ENCODE measurements at regions not wholly inside any gene's neighbourhood (a gene's known extent, or its start where the extent isn't known, plus 50 kb on each side); places are given as distances from the start of the nearest gene placed in this dataset.

DNA sequence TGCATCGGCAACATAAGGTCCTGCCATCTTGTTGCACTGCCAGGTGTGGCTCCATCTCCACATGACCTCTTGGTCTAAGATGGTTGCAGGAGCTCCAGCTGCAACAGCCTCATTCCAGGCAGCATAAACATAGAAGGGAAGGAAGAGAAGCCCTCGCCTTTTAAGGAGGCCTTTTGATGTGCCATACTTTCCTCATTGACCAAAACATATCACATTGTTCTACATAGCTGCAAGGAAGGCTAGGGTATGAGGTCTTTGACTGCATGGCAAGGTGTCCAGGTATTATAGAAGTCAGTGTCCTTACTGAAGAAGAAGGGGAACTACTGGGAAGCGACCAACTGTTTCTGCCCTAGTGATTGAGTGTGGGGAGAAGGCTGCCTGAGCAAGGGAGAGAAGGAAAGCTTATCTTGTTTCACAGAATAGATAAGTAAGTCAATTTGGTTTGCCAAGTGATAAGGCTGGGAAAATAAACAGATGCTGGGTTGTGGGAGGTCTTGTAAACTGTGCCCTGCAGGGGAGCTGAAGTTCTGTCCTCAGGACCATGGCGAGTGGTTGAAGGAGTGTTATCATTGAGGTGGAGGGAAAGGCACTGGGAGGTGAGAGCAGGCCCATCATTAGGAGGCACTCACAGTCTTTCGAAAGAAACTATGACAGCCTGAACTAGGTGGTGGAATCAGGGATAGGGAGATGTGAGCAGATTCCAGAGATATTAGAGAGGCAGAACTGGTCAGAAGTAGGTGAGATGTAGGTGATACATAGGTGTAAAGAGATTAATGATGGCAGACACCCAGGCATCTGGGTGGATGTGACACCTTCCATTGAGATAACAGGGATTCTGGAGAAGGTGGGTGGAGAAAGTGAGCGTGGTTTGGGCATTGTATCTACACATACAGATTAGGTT is 93.8 kb upstream of the IGF1R start:
- Histone ChIP-seq H3K36me3 (ENCODE audit: control insufficient read depth, insufficient read depth, low read length) (no peaks in the 10 kb centered on the region), H4K20me1 (ENCODE audit: control insufficient read depth, extremely low read depth, insufficient read depth, low read length) (no peaks in the 10 kb centered on the region), H3K4me3 (replicated peaks in 1 of 4; ENCODE audit: control extremely low read depth in 1 of 4, insufficient read depth in 1 of 4, low read depth in 3 of 4, low read length in 4 of 4) (no peak overlapping the region), H3K9me3 (ENCODE audit: control insufficient read depth, insufficient read depth, low read depth, low read length) (no peaks in the 10 kb centered on the region), H3K4me2 (ENCODE audit: extremely low read depth, insufficient read depth, low read length) (no peak overlapping the region), H3K27ac (ENCODE audit: insufficient read depth, low read length) (no peak overlapping the region), H2AFZ (ENCODE audit: low read length) (no peak overlapping the region), H3K27me3 (ENCODE audit: control insufficient read depth, insufficient read depth, low read length) (peaks cover 4% of the 10 kb centered on the region), H3K9ac (ENCODE audit: insufficient read depth, low read length) (no peak overlapping the region), H3K4me1 (ENCODE audit: control insufficient read depth, extremely low read depth, insufficient read depth, low read length) (no peaks in the 10 kb centered on the region), H3K79me2 (ENCODE audit: control insufficient read depth, insufficient read depth, low read length) (no peaks in the 10 kb centered on the region)
- TF ChIP-seq, protein P1, sequence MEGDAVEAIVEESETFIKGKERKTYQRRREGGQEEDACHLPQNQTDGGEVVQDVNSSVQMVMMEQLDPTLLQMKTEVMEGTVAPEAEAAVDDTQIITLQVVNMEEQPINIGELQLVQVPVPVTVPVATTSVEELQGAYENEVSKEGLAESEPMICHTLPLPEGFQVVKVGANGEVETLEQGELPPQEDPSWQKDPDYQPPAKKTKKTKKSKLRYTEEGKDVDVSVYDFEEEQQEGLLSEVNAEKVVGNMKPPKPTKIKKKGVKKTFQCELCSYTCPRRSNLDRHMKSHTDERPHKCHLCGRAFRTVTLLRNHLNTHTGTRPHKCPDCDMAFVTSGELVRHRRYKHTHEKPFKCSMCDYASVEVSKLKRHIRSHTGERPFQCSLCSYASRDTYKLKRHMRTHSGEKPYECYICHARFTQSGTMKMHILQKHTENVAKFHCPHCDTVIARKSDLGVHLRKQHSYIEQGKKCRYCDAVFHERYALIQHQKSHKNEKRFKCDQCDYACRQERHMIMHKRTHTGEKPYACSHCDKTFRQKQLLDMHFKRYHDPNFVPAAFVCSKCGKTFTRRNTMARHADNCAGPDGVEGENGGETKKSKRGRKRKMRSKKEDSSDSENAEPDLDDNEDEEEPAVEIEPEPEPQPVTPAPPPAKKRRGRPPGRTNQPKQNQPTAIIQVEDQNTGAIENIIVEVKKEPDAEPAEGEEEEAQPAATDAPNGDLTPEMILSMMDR (conservative IDR thresholded peaks at IDR 0.05 in 1 of 2, IDR thresholded peaks at IDR 0.05 in 1 of 2; ENCODE audit: low read depth in 1 of 2, low read length in 2 of 2) = no peak
- no peak for TF ChIP-seq EZH2 (IDR thresholded peaks at IDR 0.05; ENCODE audit: low read length, missing control alignments)
- DNase-seq (ENCODE audit: low read depth in 2 of 2) = no peak

DNA sequence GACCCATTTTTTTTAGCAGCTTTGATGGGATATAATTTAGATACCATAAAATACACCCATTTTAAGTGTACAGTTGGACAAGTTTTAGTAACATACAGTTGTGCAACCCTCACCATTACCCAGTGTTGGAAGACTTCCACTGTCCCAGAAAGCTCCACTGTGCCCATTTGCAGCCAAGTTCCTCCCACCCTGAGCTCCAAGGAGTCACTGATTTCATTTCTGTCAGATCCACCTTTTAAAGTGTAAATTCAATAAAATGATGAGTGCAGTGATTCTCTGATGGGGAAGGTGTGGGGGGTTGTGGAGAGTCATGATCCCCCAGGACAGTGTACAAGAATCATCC is 93.2 kb upstream of the IGF1R start:
- TF ChIP-seq EZH2 (IDR thresholded peaks at IDR 0.05; ENCODE audit: low read length, missing control alignments) = no peak
- TF ChIP-seq, protein P1 (conservative IDR thresholded peaks at IDR 0.05 in 1 of 2, IDR thresholded peaks at IDR 0.05 in 1 of 2; ENCODE audit: low read depth in 1 of 2, low read length in 2 of 2) = no peak
- Histone ChIP-seq H3K4me2 (ENCODE audit: extremely low read depth, insufficient read depth, low read length) (no peak overlapping the region), H3K36me3 (ENCODE audit: control insufficient read depth, insufficient read depth, low read length) (no peaks in the 10 kb centered on the region), H3K9ac (ENCODE audit: insufficient read depth, low read length) (no peak overlapping the region), H3K27ac (ENCODE audit: insufficient read depth, low read length) (no peak overlapping the region), H3K27me3 (ENCODE audit: control insufficient read depth, insufficient read depth, low read length) (peaks cover 4% of the 10 kb centered on the region), H3K79me2 (ENCODE audit: control insufficient read depth, insufficient read depth, low read length) (no peaks in the 10 kb centered on the region), H4K20me1 (ENCODE audit: control insufficient read depth, extremely low read depth, insufficient read depth, low read length) (no peaks in the 10 kb centered on the region), H3K9me3 (ENCODE audit: control insufficient read depth, insufficient read depth, low read depth, low read length) (no peaks in the 10 kb centered on the region), H2AFZ (ENCODE audit: low read length) (no peak overlapping the region), H3K4me1 (ENCODE audit: control insufficient read depth, extremely low read depth, insufficient read depth, low read length) (no peaks in the 10 kb centered on the region), H3K4me3 (replicated peaks in 1 of 4; ENCODE audit: control extremely low read depth in 1 of 4, insufficient read depth in 1 of 4, low read depth in 3 of 4, low read length in 4 of 4) (no peak overlapping the region)
- peak in 1 of 2 donors; percentile 12 for DNase-seq (ENCODE audit: low read depth in 2 of 2)

DNA sequence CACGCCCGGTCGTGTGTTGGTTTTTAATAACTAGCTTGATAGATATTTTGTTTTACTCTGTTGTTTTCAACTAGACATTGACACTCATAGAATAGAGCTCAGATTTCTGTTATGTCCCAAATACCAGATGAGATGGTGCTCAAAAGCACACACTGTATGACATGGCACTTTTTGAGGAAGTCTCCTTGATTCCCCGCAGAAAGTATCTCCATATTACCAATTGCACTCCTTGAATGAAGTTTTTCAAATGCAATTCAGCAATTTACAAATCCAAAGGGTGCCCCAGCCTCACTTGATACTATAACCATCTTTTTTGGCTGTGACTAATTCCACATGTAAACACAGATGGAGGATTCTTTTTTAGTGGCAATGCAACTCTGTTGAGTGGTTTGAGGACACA is 92.0 kb upstream of the IGF1R start:
- TF ChIP-seq EZH2 (IDR thresholded peaks at IDR 0.05; ENCODE audit: low read length, missing control alignments) = no peak
- TF ChIP-seq, protein P1 (conservative IDR thresholded peaks at IDR 0.05 in 1 of 2, IDR thresholded peaks at IDR 0.05 in 1 of 2; ENCODE audit: low read depth in 1 of 2, low read length in 2 of 2) = no peak
- Histone ChIP-seq H3K4me2 (ENCODE audit: extremely low read depth, insufficient read depth, low read length) (no peak overlapping the region), H3K79me2 (ENCODE audit: control insufficient read depth, insufficient read depth, low read length) (no peaks in the 10 kb centered on the region), H3K4me3 (replicated peaks in 1 of 4; ENCODE audit: control extremely low read depth in 1 of 4, insufficient read depth in 1 of 4, low read depth in 3 of 4, low read length in 4 of 4) (no peak overlapping the region), H2AFZ (ENCODE audit: low read length) (no peak overlapping the region), H3K4me1 (ENCODE audit: control insufficient read depth, extremely low read depth, insufficient read depth, low read length) (no peaks in the 10 kb centered on the region), H3K27me3 (ENCODE audit: control insufficient read depth, insufficient read depth, low read length) (peaks cover 4% of the 10 kb centered on the region), H3K9ac (ENCODE audit: insufficient read depth, low read length) (no peak overlapping the region), H3K36me3 (ENCODE audit: control insufficient read depth, insufficient read depth, low read length) (no peaks in the 10 kb centered on the region), H3K9me3 (ENCODE audit: control insufficient read depth, insufficient read depth, low read depth, low read length) (no peaks in the 10 kb centered on the region), H3K27ac (ENCODE audit: insufficient read depth, low read length) (no peak overlapping the region), H4K20me1 (ENCODE audit: control insufficient read depth, extremely low read depth, insufficient read depth, low read length) (no peaks in the 10 kb centered on the region)
- DNase-seq (ENCODE audit: low read depth in 2 of 2) = peak in 1 of 2 donors; percentile 1
